PC-9 (cell line): ENCODE measurements at regions not wholly inside any gene's neighbourhood (a gene's known extent, or its start where the extent isn't known, plus 50 kb on each side); places are given as distances from the start of the nearest gene placed in this dataset.

Experiments used
- CTCF ChIP-seq: fragments of 200-600 bp; sonication (generic); conservative IDR thresholded peaks from 2 replicates; pipeline ENCODE4 v1.6.1; 2017; ENCODE audit warnings: mixed run types, antibody characterized with exemption, mild to moderate bottlenecking, moderate library complexity
- EZH2 ChIP-seq: fragments of 200-600 bp; sonication (generic); IDR thresholded peaks from 2 replicates; pipeline ENCODE4 v1.8.0; 2017; ENCODE audit warnings: antibody characterized with exemption, low read depth

GRCh38 chr11:128005562-128005961 lies 581.8 kb downstream of the ETS1 start:
- TF ChIP-seq CTCF: no peak
- TF ChIP-seq EZH2: no peak
